Kidney epithelial cell (primary cell): ENCODE measurements at regions not wholly inside any gene's neighbourhood (a gene's known extent, or its start where the extent isn't known, plus 50 kb on each side); places are given as distances from the start of the nearest gene placed in this dataset.
"Not testable (repeated sequence)": the region's sequence is repeated elsewhere in the genome, so short reads cannot be mapped to it uniquely, and the experiment has no call there.

Experiments
- DNase-seq: peaks from one replicate; pipeline ENCODE4 v3.0.0-alpha.2; 2010; ENCODE audit warnings: low read depth
- H3K27me3 ChIP-seq: 2 replicates; pipeline ENCODE4 v1.6.0; 2011; ENCODE audit warnings: low read length; ENCODE audit not compliant: control insufficient read depth, insufficient read depth
- H3K36me3 ChIP-seq: 2 replicates; pipeline ENCODE4 v1.5.1; 2011; ENCODE audit warnings: low read length; ENCODE audit not compliant: control insufficient read depth, insufficient read depth
- H3K4me3 ChIP-seq: 2 replicates; pipeline ENCODE4 v1.5.1; 2011; ENCODE audit warnings: low read depth, mild to moderate bottlenecking, control low read depth, low read length
- TF ChIP-seq, protein P1 (sequence below): IDR thresholded peaks from 2 replicates; pipeline ENCODE4 v1.5.1; 2011; ENCODE audit warnings: mild to moderate bottlenecking, moderate library complexity, low read length, control low read depth, inconsistent platforms; ENCODE audit not compliant: insufficient read depth, poor library complexity, severe bottlenecking

DNA sequence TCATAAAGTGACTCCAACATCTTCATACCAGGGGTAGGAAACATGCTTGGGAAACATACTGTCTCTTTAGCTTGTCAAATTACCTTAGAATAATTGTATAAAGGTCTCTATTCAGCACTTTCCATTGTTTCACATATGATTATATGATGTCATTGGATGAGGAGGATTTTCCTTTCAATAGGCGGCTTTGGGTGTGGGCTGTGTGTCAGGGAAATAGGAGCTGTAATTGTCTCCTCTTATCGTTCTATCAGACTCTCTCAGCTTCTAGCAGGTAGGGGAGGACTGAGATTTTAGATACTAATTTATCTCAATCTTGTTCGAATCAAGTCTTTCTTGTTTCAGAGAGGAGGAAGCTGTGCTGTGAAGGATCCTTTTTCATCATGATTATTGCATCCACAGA, 179.4 kb upstream of the OLIG3 start:
- Histone ChIP-seq H3K36me3 (no peaks in the 10 kb centered on the region), H3K27me3 (no peaks in the 10 kb centered on the region), H3K4me3 (no peak overlapping the region)
- no peak for DNase-seq
- TF ChIP-seq, protein P1, sequence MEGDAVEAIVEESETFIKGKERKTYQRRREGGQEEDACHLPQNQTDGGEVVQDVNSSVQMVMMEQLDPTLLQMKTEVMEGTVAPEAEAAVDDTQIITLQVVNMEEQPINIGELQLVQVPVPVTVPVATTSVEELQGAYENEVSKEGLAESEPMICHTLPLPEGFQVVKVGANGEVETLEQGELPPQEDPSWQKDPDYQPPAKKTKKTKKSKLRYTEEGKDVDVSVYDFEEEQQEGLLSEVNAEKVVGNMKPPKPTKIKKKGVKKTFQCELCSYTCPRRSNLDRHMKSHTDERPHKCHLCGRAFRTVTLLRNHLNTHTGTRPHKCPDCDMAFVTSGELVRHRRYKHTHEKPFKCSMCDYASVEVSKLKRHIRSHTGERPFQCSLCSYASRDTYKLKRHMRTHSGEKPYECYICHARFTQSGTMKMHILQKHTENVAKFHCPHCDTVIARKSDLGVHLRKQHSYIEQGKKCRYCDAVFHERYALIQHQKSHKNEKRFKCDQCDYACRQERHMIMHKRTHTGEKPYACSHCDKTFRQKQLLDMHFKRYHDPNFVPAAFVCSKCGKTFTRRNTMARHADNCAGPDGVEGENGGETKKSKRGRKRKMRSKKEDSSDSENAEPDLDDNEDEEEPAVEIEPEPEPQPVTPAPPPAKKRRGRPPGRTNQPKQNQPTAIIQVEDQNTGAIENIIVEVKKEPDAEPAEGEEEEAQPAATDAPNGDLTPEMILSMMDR = no peak

DNA sequence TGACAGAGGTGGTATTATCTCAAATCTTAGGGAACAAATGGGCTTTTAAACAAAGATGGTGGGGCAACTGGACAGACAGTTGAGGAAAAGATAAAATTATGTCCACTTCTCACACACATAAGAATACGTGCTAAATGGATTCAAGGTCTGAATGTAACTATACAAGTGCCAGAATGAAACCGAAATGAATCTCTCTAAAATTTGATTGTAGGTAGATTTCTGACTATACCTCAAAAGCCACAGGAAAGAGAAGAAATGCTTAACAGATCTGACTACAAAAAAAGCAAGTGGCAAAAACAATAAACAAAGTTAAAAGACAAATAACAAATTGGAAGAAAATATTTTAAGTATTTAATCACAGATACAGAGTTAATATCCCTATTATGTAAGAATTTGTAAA, 182.7 kb upstream of the OLIG3 start:
- TF ChIP-seq, protein P1 = no peak
- Histone ChIP-seq H3K4me3 (no peak overlapping the region), H3K36me3 (no peaks in the 10 kb centered on the region), H3K27me3 (no peaks in the 10 kb centered on the region)
- DNase-seq = no peak

DNA sequence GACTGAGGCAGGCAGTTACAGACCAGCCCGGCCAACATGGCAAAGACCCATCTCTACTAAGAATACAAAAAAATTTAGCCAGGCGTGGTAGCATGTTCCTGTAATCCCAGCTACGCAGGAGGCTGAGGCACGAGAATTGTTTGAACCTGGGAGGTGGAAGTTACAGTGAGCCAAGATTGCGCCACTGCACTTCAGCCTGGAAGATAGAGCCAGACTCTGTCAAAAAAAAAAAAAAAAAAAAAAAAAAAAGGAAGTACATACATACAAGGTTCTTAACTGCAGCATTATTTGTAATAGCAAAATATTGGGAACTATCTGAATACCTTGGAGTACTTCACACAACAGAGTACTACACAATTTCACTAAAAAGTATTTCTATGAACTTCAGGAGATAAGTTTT, 183.5 kb upstream of the OLIG3 start:
- H3K36me3 ChIP-seq = no peaks in the 10 kb centered on the region
- no peak for DNase-seq
- no peaks in the 10 kb centered on the region for H3K27me3 ChIP-seq
- TF ChIP-seq, protein P1 = no peak
- H3K4me3 ChIP-seq = no peak overlapping the region

DNA sequence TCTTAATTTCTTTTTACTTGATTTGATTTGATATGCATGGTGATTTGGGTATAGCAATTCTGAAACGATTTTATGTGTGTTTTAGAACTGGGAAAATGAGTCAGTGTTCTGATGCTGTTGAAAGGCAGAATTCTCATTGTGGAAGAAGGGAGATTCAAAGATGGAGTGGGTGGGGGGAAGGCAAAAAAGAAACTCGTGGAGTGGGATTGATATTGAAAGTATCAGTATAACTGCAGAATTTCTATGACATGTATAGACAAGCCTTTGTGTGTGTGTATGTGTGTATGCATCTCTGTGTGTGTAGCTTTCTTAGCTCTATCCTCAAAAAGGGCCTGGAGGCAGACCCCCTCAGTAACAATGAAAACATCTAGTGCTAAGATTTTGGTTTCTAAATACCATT, 184.3 kb upstream of the OLIG3 start:
- TF ChIP-seq, protein P1 = no peak

DNA sequence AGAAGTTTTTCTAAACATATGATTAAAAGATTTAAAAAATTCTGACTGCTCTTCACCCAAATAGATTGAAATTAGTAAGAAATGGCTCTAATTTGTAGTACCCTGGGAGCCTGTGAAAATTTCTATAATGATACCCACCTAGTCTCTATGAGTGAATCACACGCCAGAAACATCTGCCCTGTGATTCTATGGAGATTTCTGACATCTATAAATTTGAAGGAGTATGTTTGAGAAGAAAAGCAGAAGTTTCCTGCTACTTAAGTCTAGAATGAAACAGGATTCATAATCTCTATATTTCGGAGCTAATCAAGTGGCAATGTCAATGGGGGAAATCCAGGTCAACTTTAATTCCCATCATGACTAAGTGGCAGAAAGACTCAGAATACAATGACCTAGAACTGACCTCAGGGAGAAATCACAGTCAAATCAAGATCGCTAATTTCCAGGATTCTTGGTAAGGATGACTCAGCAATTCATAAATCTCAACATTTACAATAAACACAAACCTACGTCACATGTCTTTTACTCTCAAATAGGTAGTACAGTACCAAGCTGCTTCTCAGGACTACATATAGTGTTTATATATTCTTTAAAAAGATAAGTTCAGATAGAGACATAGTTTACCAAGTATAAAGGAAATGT, 186.2 kb upstream of the TNFAIP3 start:
- Histone ChIP-seq H3K27me3 (no peaks in the 10 kb centered on the region), H3K36me3 (no peaks in the 10 kb centered on the region), H3K4me3 (no peak overlapping the region)
- DNase-seq = no peak
- TF ChIP-seq, protein P1 = no peak

More for the DNA sequence above, 184.3 kb upstream of the OLIG3 start:
- no peaks in the 10 kb centered on the region for H3K27me3 ChIP-seq
- no peaks in the 10 kb centered on the region for H3K36me3 ChIP-seq
- no peak overlapping the region for H3K4me3 ChIP-seq
- DNase-seq = no peak

DNA sequence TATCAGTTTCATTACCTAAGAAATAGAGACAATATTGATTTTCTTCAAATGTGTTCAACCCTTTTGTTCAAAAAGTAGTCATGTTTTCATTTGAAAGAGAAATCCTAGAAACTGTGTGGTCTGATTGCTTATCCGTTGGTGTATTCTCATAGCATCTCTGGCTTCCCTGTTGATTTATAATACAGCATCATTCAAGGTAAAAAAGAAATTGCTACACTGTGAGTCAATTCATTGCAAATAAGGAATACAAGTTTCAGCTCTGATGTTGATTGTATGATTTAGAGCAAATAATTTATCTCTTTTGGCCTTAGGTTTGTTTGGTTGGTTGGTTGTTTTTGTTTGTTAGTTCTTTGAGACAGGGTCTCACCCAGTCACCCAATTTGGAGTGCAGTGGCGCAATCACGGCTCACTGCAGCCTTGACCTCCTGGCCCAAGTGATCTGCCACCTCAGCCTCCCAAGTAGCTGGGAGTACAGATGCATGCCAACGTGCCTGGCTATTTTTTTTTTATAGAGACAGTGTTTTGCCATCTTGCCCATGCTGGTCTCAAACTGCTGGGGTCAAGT, 185.5 kb upstream of the TNFAIP3 start:
- TF ChIP-seq, protein P1 = no peak
- Histone ChIP-seq H3K36me3 (no peaks in the 10 kb centered on the region), H3K4me3 (no peak overlapping the region), H3K27me3 (no peaks in the 10 kb centered on the region)
- no peak for DNase-seq

DNA sequence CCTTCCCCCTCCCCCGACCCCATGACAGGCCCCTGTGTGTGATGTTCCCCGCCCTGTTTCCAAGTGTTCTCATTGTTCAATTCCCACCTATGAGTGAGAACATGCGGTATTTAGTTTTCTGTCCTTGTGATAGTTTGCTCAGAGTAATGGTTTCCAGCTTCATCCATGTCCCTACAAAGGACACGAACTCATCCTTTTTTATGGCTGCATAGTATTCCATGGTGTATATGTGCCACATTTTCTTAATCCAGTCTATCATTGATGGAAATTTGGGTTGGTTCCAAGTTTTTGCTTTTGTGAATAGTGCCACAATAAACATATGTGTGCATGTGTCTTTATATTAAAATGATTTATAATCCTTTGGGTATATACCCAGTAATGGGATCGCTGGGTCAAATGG, 184.4 kb upstream of the TNFAIP3 start:
- DNase-seq, H3K36me3 ChIP-seq, H3K4me3 ChIP-seq, H3K27me3 ChIP-seq: not testable (repeated sequence)
